ENCODE measurements at regions not wholly inside any gene's neighbourhood (a gene's known extent, or its start where the extent isn't known, plus 50 kb on each side); places are given as distances from the start of the nearest gene placed in this dataset.

- Histone ChIP-seq H4K8ac (replicated peaks; ENCODE audit: insufficient read length, low read depth, low read length) (no peak overlapping the region), H2BK120ac (ENCODE audit: low read depth, low read length, poor library complexity, severe bottlenecking) (no peak overlapping the region)
Observed at GRCh38 chr1:55546553-55546952, 331.4 kb upstream of the USP24 start.

More at GRCh38 chr1:55546553-55546952, 331.4 kb upstream of the USP24 start:
- no peak overlapping the region for H2BK5ac ChIP-seq (ENCODE audit: insufficient read length, low read length)
- no peak for TF ChIP-seq CTCF (conservative IDR thresholded peaks at IDR 0.05)
- no peak overlapping the region for H3K4me2 ChIP-seq (ENCODE audit: insufficient read depth, insufficient read length, low read length)
- no peaks in the 10 kb centered on the region for H3K79me2 ChIP-seq (ENCODE audit: insufficient read depth, low read length)
- H3K23me2 ChIP-seq (ENCODE audit: insufficient read length, low read depth, low read length, poor library complexity, severe bottlenecking), result no peaks in the 10 kb centered on the region
- Mint-ChIP-seq H3K9me3 (0 out of 5 replicates have a peak, but pooled peaks cover 0 to 2% of the 10 kb centered on the region in 2 experiments), H3K27me3 (ENCODE audit: low read depth) (peaks cover 2% of the 10 kb centered on the region; the same call in 1 of the 2 replicates), H3K4me1 (peaks cover 0 to 3% of the 10 kb centered on the region in 2 experiments; a peak in 1 of 4 replicates), H3K27ac (no peak overlapping the region), H3K4me3 (no peak overlapping the region), H3K36me3 (ENCODE audit: insufficient read depth in 1 of 3, low read depth in 3 of 3) (no peaks in the 10 kb centered on the region)
- H3K14ac ChIP-seq (ENCODE audit: insufficient read depth, low read length), result no peak overlapping the region
- no peaks in the 10 kb centered on the region for H3K79me1 ChIP-seq (ENCODE audit: insufficient read depth, low read depth, low read length, poor library complexity, severe bottlenecking)
- no peak overlapping the region for H2BK12ac ChIP-seq (ENCODE audit: insufficient read length, low read depth, low read length)
- H3K18ac ChIP-seq (ENCODE audit: insufficient read length, low read depth, low read length), result no peak overlapping the region
- H4K20me1 ChIP-seq (ENCODE audit: control insufficient read depth, insufficient read depth, insufficient read length), result no peaks in the 10 kb centered on the region
- no peaks in the 10 kb centered on the region for H3K4me1 ChIP-seq (ENCODE audit: insufficient read depth, low read length)
- no peak overlapping the region for H4K5ac ChIP-seq (ENCODE audit: insufficient read length, low read depth, low read length)
- H3K27ac ChIP-seq (ENCODE audit: insufficient read length, low read depth, low read length), result no peak overlapping the region
- no peak overlapping the region for H3K56ac ChIP-seq (ENCODE audit: insufficient read length, low read depth, low read length)
- H3K23ac ChIP-seq (ENCODE audit: insufficient read length, low read depth, low read length), result no peak overlapping the region
- H3K9me3 ChIP-seq (ENCODE audit: control insufficient read depth, low read depth, low read length), result no peaks in the 10 kb centered on the region
- H2BK15ac ChIP-seq (ENCODE audit: low read depth, low read length), result no peak overlapping the region
- H2AK5ac ChIP-seq (ENCODE audit: insufficient read length, low read length), result no peak overlapping the region
- H3T11ph ChIP-seq (ENCODE audit: low read length), result no peak overlapping the region
- no CpG with 5 or more reads among the region's 1 CpG for WGBS (ENCODE audit: extremely low coverage, insufficient read length, low lambda C conversion rate)
- no peak overlapping the region for H4K91ac ChIP-seq (ENCODE audit: insufficient read length, low read depth, low read length)
- no peak for DNase-seq
- no peaks in the 10 kb centered on the region for H3K27me3 ChIP-seq (ENCODE audit: insufficient read depth, low read length)
- no peak overlapping the region for H3K4ac ChIP-seq (ENCODE audit: low read depth, low read length)
- H2BK20ac ChIP-seq (ENCODE audit: low read depth, low read length, poor library complexity, severe bottlenecking), result no peak overlapping the region
- H2AFZ ChIP-seq (ENCODE audit: low read length), result no peak overlapping the region
- H3K9ac ChIP-seq (ENCODE audit: extremely low read depth, insufficient read length, low read length), result no peak overlapping the region

Measured in H9 (cell line).